AG08395 (cell line): ENCODE measurements at regions not wholly inside any gene's neighbourhood (a gene's known extent, or its start where the extent isn't known, plus 50 kb on each side); places are given as distances from the start of the nearest gene placed in this dataset.
A peak's percentile ranks its signal among the peaks of the same experiment; 100 is the strongest.

ENCODE experiments used
- DNase-seq: peaks from one replicate; pipeline ENCODE4 v3.0.0; 2012; ENCODE audit warnings: mixed read lengths, low spot score

GRCh38 chr3:5270666-5271371 lies 83.3 kb downstream of the EDEM1 start:
- DNase-seq = no peak

- DNase-seq = no peak
These were observed 83.8 kb downstream of the EDEM1 start for GRCh38 chr3:5271372-5271683.

GRCh38 chr3:5272387-5272786 lies 84.9 kb downstream of the EDEM1 start:
- DNase-seq = no peak

GRCh38 chr3:5274091-5274490 lies 86.6 kb downstream of the EDEM1 start:
- no peak for DNase-seq

- peak; percentile 63 for DNase-seq
These were observed 88.0 kb downstream of the EDEM1 start for GRCh38 chr3:5275529-5275928.

- no peak for DNase-seq
These were observed 89.4 kb downstream of the EDEM1 start for GRCh38 chr3:5276934-5277333.

GRCh38 chr3:5277612-5278236 lies 90.2 kb downstream of the EDEM1 start:
- DNase-seq = no peak

- DNase-seq = no peak
These were observed 91.2 kb downstream of the EDEM1 start for GRCh38 chr3:5278666-5279065.

- no peak for DNase-seq
These were observed 95.2 kb downstream of the EDEM1 start for GRCh38 chr3:5282703-5283102.

GRCh38 chr3:5285439-5285838 lies 97.9 kb downstream of the EDEM1 start:
- no peak for DNase-seq

GRCh38 chr3:5290915-5291314 lies 103.4 kb downstream of the EDEM1 start:
- no peak for DNase-seq

GRCh38 chr3:5292512-5292911 lies 105.0 kb downstream of the EDEM1 start:
- no peak for DNase-seq

- DNase-seq = no peak
These were observed 105.7 kb downstream of the EDEM1 start for GRCh38 chr3:5293207-5293606.

- peak; percentile 74 for DNase-seq
These were observed 106.8 kb downstream of the EDEM1 start for GRCh38 chr3:5294356-5294755.

- DNase-seq = no peak
These were observed 107.7 kb downstream of the EDEM1 start for GRCh38 chr3:5295191-5295690.

- no peak for DNase-seq
These were observed 108.9 kb downstream of the EDEM1 start for GRCh38 chr3:5296362-5296761.

- DNase-seq = no peak
These were observed 110.4 kb downstream of the EDEM1 start for GRCh38 chr3:5297895-5298294.

GRCh38 chr3:5298453-5298852 lies 110.9 kb downstream of the EDEM1 start:
- DNase-seq = no peak

- DNase-seq = no peak
These were observed 111.7 kb downstream of the EDEM1 start for GRCh38 chr3:5299161-5299560.

- DNase-seq = no peak
These were observed 113.1 kb downstream of the EDEM1 start for GRCh38 chr3:5300638-5301037.

- DNase-seq = peak; percentile 13
These were observed 114.3 kb downstream of the EDEM1 start for GRCh38 chr3:5301651-5302297.

- DNase-seq = no peak
These were observed 115.2 kb downstream of the EDEM1 start for GRCh38 chr3:5302661-5303060.

- no peak for DNase-seq
These were observed 116.7 kb downstream of the EDEM1 start for GRCh38 chr3:5304188-5304587.
